Activated CD4-positive, alpha-beta T cell treated with anti-CD3 and anti-CD28 coated beads, Interleukin-2, amount 10 ng/mL, durations not matched to agents 24 days and 14 days (primary cell): ENCODE measurements at regions not wholly inside any gene's neighbourhood (a gene's known extent, or its start where the extent isn't known, plus 50 kb on each side); places are given as distances from the start of the nearest gene placed in this dataset.

ENCODE experiments used
- DNase-seq: peaks from one replicate; pipeline ENCODE4 v3.0.0; 2022
- H3K27ac Mint-ChIP-seq: one replicate; pipeline ENCODE4 v1.8.0; 2022; ENCODE audit warnings: mild to moderate bottlenecking, mixed read lengths
- H3K27me3 Mint-ChIP-seq: one replicate; pipeline ENCODE4 v1.8.0; 2022; ENCODE audit warnings: mixed read lengths
- H3K36me3 Mint-ChIP-seq: one replicate; pipeline ENCODE4 v1.8.0; 2022; ENCODE audit warnings: low read depth, mild to moderate bottlenecking, mixed read lengths
- H3K4me1 Mint-ChIP-seq: one replicate; pipeline ENCODE4 v1.8.0; 2021; ENCODE audit warnings: mixed read lengths
- H3K4me3 Mint-ChIP-seq: one replicate; pipeline ENCODE4 v1.8.0; 2022; ENCODE audit warnings: mild to moderate bottlenecking, moderate library complexity, mixed read lengths
- H3K9me3 Mint-ChIP-seq: one replicate; pipeline ENCODE4 v1.8.0; 2021; ENCODE audit warnings: mixed read lengths
- intact Hi-C: fragments of 100-400 bp; cut with micrococcal nuclease; formaldehyde crosslinking; loops from one replicate; pipeline ENCODE4 v1.15.1; 2023

GRCh38 chr7:47197486-47197885 is 384.4 kb downstream of the TNS3 start:
- H3K4me3 Mint-ChIP-seq = no peak overlapping the region
- no peaks in the 10 kb centered on the region for H3K27me3 Mint-ChIP-seq
- DNase-seq = no peak
- H3K9me3 Mint-ChIP-seq = no peaks in the 10 kb centered on the region
- H3K36me3 Mint-ChIP-seq = no peaks in the 10 kb centered on the region
- no peak overlapping the region for H3K27ac Mint-ChIP-seq
- intact Hi-C loops = no loop called here
- H3K4me1 Mint-ChIP-seq = no peaks in the 10 kb centered on the region

- H3K36me3 Mint-ChIP-seq = no peaks in the 10 kb centered on the region
- no peak overlapping the region for H3K27ac Mint-ChIP-seq
- H3K9me3 Mint-ChIP-seq = no peaks in the 10 kb centered on the region
- no peaks in the 10 kb centered on the region for H3K4me1 Mint-ChIP-seq
- no peak overlapping the region for H3K4me3 Mint-ChIP-seq
- no peak for DNase-seq
- H3K27me3 Mint-ChIP-seq = no peaks in the 10 kb centered on the region
- intact Hi-C loops = no loop called here
These were observed 385.2 kb downstream of the TNS3 start for GRCh38 chr7:47196737-47197136.

GRCh38 chr7:47196106-47196645 is 385.7 kb downstream of the TNS3 start:
- intact Hi-C loops = no loop called here
- H3K36me3 Mint-ChIP-seq = no peaks in the 10 kb centered on the region
- H3K4me1 Mint-ChIP-seq = no peaks in the 10 kb centered on the region
- H3K4me3 Mint-ChIP-seq = no peak overlapping the region
- H3K27me3 Mint-ChIP-seq = no peaks in the 10 kb centered on the region
- no peaks in the 10 kb centered on the region for H3K9me3 Mint-ChIP-seq
- no peak overlapping the region for H3K27ac Mint-ChIP-seq
- no peak for DNase-seq

- no peak overlapping the region for H3K27ac Mint-ChIP-seq
- no peaks in the 10 kb centered on the region for H3K36me3 Mint-ChIP-seq
- DNase-seq = no peak
- intact Hi-C loops = no loop called here
- H3K27me3 Mint-ChIP-seq = no peaks in the 10 kb centered on the region
- H3K9me3 Mint-ChIP-seq = no peaks in the 10 kb centered on the region
- H3K4me3 Mint-ChIP-seq = no peak overlapping the region
- H3K4me1 Mint-ChIP-seq = no peaks in the 10 kb centered on the region
These were observed 386.3 kb downstream of the TNS3 start for GRCh38 chr7:47195641-47196040.

- no peak for DNase-seq
- H3K4me1 Mint-ChIP-seq = no peaks in the 10 kb centered on the region
- intact Hi-C loops = no loop called here
- H3K4me3 Mint-ChIP-seq = no peak overlapping the region
- no peaks in the 10 kb centered on the region for H3K27me3 Mint-ChIP-seq
- H3K9me3 Mint-ChIP-seq = no peaks in the 10 kb centered on the region
- no peaks in the 10 kb centered on the region for H3K36me3 Mint-ChIP-seq
- H3K27ac Mint-ChIP-seq = no peak overlapping the region
These were observed 387.3 kb downstream of the TNS3 start for GRCh38 chr7:47194516-47195057.

- Mint-ChIP-seq H3K9me3 (no peaks in the 10 kb centered on the region), H3K36me3 (no peaks in the 10 kb centered on the region), H3K27me3 (no peaks in the 10 kb centered on the region), H3K4me3 (no peak overlapping the region), H3K4me1 (no peaks in the 10 kb centered on the region), H3K27ac (no peak overlapping the region)
- no peak for DNase-seq
- intact Hi-C loops = no loop called here
These were observed 388.9 kb downstream of the TNS3 start for GRCh38 chr7:47192978-47193377.

- Mint-ChIP-seq H3K27me3 (no peaks in the 10 kb centered on the region), H3K36me3 (no peaks in the 10 kb centered on the region), H3K4me1 (no peaks in the 10 kb centered on the region), H3K27ac (no peak overlapping the region), H3K9me3 (no peaks in the 10 kb centered on the region), H3K4me3 (no peak overlapping the region)
- no peak for DNase-seq
- intact Hi-C loops = no loop called here
These were observed 390.0 kb downstream of the TNS3 start for GRCh38 chr7:47191876-47192291.

GRCh38 chr7:47191316-47191715 is 390.6 kb downstream of the TNS3 start:
- H3K36me3 Mint-ChIP-seq = no peaks in the 10 kb centered on the region
- DNase-seq = no peak

GRCh38 chr7:47190462-47190861 is 391.4 kb downstream of the TNS3 start:
- Mint-ChIP-seq H3K27me3 (no peaks in the 10 kb centered on the region), H3K4me3 (no peak overlapping the region), H3K4me1 (no peaks in the 10 kb centered on the region), H3K36me3 (no peaks in the 10 kb centered on the region), H3K27ac (no peak overlapping the region), H3K9me3 (no peaks in the 10 kb centered on the region)
- intact Hi-C loops = no loop called here
- no peak for DNase-seq

More at GRCh38 chr7:47191316-47191715, 390.6 kb downstream of the TNS3 start:
- no peak overlapping the region for H3K27ac Mint-ChIP-seq
- intact Hi-C loops = no loop called here
- H3K27me3 Mint-ChIP-seq = no peaks in the 10 kb centered on the region
- no peaks in the 10 kb centered on the region for H3K4me1 Mint-ChIP-seq
- H3K9me3 Mint-ChIP-seq = no peaks in the 10 kb centered on the region
- H3K4me3 Mint-ChIP-seq = no peak overlapping the region

- Mint-ChIP-seq H3K4me1 (no peaks in the 10 kb centered on the region), H3K4me3 (no peak overlapping the region), H3K36me3 (no peaks in the 10 kb centered on the region), H3K27ac (no peak overlapping the region), H3K27me3 (no peaks in the 10 kb centered on the region), H3K9me3 (no peaks in the 10 kb centered on the region)
- no peak for DNase-seq
- intact Hi-C loops = no loop called here
These were observed 393.1 kb downstream of the TNS3 start for GRCh38 chr7:47188653-47189315.

GRCh38 chr7:47188136-47188535 is 393.8 kb downstream of the TNS3 start:
- DNase-seq = no peak
- H3K27me3 Mint-ChIP-seq = no peaks in the 10 kb centered on the region
- intact Hi-C loops = no loop called here

GRCh38 chr7:47186316-47186715 is 395.6 kb downstream of the TNS3 start:
- H3K36me3 Mint-ChIP-seq = no peaks in the 10 kb centered on the region
- DNase-seq = no peak
- no peak overlapping the region for H3K4me3 Mint-ChIP-seq
- no peaks in the 10 kb centered on the region for H3K9me3 Mint-ChIP-seq
- H3K27ac Mint-ChIP-seq = no peak overlapping the region
- intact Hi-C loops = no loop called here
- no peaks in the 10 kb centered on the region for H3K4me1 Mint-ChIP-seq
- H3K27me3 Mint-ChIP-seq = no peaks in the 10 kb centered on the region

More at GRCh38 chr7:47188136-47188535, 393.8 kb downstream of the TNS3 start:
- H3K4me1 Mint-ChIP-seq = no peaks in the 10 kb centered on the region
- no peak overlapping the region for H3K4me3 Mint-ChIP-seq
- H3K27ac Mint-ChIP-seq = no peak overlapping the region
- no peaks in the 10 kb centered on the region for H3K36me3 Mint-ChIP-seq
- H3K9me3 Mint-ChIP-seq = no peaks in the 10 kb centered on the region

- H3K36me3 Mint-ChIP-seq = no peaks in the 10 kb centered on the region
- DNase-seq = no peak
- intact Hi-C loops = no loop called here
- no peaks in the 10 kb centered on the region for H3K4me1 Mint-ChIP-seq
- H3K4me3 Mint-ChIP-seq = no peak overlapping the region
- no peak overlapping the region for H3K27ac Mint-ChIP-seq
- H3K27me3 Mint-ChIP-seq = no peaks in the 10 kb centered on the region
- no peaks in the 10 kb centered on the region for H3K9me3 Mint-ChIP-seq
These were observed 396.1 kb downstream of the TNS3 start for GRCh38 chr7:47185839-47186238.

GRCh38 chr7:47185170-47185569 is 396.7 kb downstream of the TNS3 start:
- no peaks in the 10 kb centered on the region for H3K4me1 Mint-ChIP-seq
- no peak overlapping the region for H3K27ac Mint-ChIP-seq
- intact Hi-C loops = no loop called here
- H3K36me3 Mint-ChIP-seq = no peaks in the 10 kb centered on the region
- H3K4me3 Mint-ChIP-seq = no peak overlapping the region
- H3K9me3 Mint-ChIP-seq = no peaks in the 10 kb centered on the region
- no peaks in the 10 kb centered on the region for H3K27me3 Mint-ChIP-seq
- no peak for DNase-seq
